NOMO-1 treated with dmso at 0.1 percent for 144 hours (cell line): ENCODE measurements at regions not wholly inside any gene's neighbourhood (a gene's known extent, or its start where the extent isn't known, plus 50 kb on each side); places are given as distances from the start of the nearest gene placed in this dataset.

Experiments
- DNase-seq: peaks from one replicate; lab custom pipeline; 2025; ENCODE audit not compliant: unreplicated experiment; lab: John Stamatoyannopoulos, UW

DNA sequence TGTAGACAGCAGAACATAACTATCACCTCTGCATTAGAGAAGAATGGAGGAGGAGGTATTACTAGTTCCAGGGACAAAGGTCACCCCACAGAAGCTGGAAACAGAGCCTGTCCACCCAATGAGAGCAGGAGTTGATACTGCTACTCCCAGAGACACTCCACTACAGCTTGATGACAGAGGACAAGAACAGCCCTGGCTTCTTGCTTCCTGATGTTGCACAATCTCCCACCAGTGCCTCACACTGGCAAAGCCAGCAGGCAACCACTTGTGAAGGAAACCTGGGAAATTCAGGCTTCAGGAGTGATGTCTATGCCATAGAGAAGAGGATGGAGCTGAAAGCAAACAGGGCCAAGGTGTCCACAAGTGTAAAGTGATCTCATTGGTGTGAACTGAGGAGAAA is 78.0 kb upstream of the POU1F1 start:
- no peak for DNase-seq

DNA sequence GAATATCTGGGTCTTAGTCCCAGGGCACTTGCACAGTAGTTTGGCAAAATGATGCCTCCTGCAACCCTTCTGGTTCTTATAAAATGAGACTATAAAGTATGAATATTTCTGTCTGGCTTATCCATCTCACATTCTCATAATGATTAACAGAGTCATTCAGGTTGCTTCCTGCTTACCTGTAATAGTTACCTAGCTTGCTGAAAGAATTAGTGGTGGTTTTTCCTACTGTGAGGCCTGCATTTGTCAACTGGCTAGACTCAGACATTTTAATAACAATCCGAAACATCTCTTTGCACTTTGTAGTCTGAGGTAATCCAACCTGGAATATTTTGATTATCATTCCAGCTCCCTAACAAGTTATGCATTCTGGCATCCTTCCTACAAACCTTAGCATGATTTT is 75.6 kb upstream of the POU1F1 start:
- no peak for DNase-seq

DNA sequence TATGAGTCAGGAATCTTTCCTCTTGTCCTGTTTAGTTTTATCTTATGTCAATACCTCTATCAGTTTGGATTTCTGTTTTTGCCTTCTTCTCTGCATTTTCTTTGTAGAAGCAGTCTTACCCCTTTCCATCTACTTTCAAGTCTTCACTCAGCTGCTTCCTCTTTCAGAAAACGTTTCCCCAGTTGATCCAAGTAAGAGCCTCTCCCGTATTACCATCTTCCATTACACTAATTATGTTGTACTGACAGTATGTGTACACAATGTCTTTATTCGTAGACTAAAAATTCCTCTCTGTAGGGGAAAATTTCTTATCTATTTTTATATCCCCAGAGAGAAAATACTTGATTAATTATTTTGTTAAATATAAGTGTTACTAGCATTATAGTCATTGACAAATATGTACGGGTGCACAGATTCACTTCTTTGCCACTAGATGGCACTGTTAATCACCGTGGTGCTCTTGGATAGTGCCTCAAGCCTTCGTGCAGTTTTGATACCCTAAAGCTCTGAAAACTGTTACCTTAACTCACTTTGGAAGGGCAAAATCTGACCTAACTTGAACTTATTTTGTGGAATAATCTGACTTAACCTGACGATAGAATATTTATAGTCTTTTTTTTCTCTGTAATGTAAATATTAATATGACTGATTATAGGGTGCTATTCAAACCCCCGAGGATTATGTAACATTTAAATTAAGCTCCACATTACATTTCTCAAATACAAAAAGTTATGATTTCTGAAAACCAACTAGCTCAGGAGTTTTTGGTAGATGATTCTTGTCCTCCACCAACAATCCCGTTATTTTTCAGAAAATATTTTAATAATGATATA is 74.2 kb upstream of the POU1F1 start:
- peak; percentile 34 for DNase-seq

DNA sequence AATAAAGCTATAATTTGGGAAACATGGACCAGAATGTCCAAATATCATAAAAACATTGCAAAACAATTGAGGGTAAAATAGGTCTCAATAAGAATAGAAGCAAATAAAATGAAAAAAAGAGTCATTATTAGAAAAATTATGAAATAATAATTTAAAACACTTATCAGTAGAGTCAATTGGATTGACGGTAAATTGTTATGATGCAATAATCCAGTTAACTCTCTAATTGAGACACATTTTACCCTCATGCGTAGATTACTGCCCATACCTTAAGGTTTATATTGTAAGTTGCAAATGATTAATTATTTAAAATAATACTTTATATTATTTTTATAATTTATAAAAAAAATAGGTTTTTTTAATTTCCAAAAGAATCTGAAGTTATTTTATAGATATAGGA is 73.4 kb upstream of the POU1F1 start:
- DNase-seq = no peak

DNA sequence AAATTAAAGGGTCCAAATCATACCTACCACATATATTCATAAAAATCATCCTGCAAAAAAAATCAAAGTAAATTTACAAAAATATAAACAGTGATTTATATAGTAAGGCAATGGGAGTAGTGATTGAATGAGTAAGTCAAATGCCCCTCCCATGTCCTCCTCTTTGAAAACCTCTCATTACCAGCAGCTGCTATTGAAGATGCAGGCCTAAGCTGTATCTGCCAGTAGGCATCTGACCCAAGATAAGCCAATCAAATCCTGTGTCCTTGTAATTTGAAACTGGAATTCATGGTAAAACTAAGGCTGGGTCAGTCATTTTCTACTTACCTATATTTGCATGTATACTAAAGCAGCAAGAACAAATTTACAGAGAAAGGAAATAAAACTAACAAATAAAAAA is 60.4 kb upstream of the POU1F1 start:
- DNase-seq = no peak

DNA sequence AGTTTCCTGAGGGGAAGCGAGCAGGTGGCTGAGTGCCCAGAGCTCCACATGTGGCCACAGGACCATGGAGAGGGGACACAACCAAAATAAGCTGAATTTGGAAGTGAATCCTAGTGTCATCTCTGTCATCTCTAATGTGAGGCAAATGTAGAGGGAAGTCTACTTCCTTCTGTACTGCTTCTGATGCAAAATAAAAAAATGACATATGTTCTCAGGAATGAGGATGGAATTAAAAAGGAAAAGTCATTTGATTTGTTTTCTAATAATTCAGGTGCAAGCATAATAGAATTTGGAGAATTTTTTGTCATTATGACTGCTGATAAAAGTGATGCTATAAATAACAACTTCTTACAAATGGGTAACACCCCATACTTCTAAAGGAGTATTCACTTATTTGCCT is 59.5 kb upstream of the POU1F1 start:
- DNase-seq = no peak

DNA sequence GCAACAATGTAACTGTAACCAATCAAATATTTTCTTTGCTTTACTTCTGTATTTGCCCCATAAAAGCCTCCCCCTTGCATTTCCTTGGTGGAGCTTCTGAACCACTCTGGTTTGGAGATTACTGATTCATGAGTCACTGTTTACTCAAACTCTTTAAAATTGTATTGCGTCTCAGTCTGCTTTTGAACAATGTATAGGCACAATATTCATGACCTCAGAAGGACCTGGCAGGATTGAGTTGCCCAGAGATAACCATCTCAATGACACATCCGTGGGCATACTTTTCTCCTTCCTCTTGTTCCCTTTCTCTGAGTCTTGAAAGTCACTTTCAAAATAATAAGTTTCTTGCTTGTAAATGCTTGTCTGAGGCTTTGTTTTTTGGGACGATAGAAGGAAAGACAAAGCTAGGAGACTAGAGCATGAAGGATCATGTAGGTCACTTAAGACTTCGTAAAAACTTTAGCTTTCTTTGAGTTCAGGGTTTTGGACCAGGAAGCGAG is 57.1 kb upstream of the POU1F1 start:
- no peak for DNase-seq

DNA sequence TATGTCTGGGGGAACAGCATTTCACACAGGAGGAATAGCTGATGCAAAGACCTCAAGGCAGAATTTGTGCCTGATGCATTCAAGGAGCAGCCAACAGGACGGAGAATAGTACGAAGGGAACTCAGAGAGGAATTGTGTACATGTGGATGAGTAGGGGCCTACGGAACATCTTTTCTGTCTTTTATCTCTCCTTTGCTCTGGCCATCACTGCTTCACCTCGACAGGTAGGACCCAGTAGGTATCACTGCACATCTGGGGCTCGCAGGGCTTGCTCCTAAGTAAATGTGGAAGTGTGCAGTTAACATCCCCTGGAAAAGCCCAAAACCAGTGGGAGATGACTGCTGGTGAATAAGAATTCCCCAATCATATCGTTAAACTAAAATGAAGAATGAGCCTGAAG is 56.4 kb upstream of the POU1F1 start:
- no peak for DNase-seq

DNA sequence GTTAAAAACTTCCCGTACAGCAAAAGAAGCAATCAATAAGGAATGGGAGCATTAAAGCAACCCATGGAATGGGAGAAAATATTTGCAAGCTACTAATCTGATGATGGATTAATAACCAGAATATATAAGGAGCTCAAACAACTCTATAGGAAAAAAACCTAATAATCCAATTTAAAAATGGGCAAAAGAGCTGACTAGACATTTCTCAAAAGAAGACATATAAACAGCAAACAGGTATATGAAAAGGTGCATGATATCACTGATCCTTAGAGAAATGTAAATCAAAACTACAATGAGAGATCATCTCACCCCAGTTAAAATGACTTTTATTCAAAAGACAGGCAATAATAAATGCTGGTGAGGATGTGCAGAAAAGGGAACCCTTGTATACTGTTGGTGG is 52.7 kb upstream of the POU1F1 start:
- DNase-seq = no peak
